ENCODE measurements at regions not wholly inside any gene's neighbourhood (a gene's known extent, or its start where the extent isn't known, plus 50 kb on each side); places are given as distances from the start of the nearest gene placed in this dataset.
"Not testable (repeated sequence)": the region's sequence is repeated elsewhere in the genome, so short reads cannot be mapped to it uniquely, and the experiment has no call there.

DNA sequence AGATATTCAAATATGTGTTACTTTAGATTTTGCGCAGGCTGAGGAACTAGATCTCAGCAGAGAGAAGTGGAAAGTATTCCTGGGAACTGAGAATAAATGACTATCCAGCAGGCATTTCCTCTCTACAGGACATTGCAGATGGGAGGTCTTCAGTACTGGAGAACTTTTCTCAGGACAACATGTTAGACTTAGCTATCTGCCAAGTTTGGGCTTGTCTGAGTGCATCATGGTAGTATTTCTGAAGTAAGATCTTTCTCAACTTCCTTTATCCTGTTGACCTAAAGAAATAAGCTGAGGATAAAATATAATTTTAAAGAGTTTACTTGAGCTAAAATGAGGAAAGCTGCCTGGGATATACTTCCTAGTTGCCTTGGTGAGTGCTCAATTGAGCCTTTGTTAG lies 167.9 kb upstream of the BCHE start:
- TF ChIP-seq, protein P1, sequence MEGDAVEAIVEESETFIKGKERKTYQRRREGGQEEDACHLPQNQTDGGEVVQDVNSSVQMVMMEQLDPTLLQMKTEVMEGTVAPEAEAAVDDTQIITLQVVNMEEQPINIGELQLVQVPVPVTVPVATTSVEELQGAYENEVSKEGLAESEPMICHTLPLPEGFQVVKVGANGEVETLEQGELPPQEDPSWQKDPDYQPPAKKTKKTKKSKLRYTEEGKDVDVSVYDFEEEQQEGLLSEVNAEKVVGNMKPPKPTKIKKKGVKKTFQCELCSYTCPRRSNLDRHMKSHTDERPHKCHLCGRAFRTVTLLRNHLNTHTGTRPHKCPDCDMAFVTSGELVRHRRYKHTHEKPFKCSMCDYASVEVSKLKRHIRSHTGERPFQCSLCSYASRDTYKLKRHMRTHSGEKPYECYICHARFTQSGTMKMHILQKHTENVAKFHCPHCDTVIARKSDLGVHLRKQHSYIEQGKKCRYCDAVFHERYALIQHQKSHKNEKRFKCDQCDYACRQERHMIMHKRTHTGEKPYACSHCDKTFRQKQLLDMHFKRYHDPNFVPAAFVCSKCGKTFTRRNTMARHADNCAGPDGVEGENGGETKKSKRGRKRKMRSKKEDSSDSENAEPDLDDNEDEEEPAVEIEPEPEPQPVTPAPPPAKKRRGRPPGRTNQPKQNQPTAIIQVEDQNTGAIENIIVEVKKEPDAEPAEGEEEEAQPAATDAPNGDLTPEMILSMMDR (conservative IDR thresholded peaks at IDR 0.05) = no peak
- no peak for TF ChIP-seq ZFX (IDR thresholded peaks at IDR 0.05)
- no peak overlapping the region for H3K27ac ChIP-seq

DNA sequence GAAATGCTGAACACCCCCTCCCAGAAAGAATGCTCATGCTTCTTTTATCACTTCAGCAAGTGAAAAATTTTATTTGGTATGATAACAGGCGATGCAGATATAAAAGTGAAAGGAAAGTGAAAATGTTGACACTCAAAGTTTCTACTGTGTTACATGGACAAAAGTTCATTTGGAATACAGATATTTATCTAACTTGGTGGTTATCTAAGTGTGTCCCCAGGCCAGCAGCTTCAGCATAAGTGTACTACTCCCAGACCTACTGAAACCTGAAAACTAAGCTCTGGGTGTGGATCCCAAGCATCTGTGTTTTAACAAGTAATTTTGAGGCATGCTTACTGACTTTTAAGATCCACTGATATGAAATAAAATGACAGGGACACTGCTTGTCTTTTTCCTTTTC lies 157.1 kb upstream of the BCHE start:
- TF ChIP-seq, protein P1 (conservative IDR thresholded peaks at IDR 0.05) = no peak
- no peak for TF ChIP-seq ZFX (IDR thresholded peaks at IDR 0.05)
- H3K27ac ChIP-seq = no peak overlapping the region

DNA sequence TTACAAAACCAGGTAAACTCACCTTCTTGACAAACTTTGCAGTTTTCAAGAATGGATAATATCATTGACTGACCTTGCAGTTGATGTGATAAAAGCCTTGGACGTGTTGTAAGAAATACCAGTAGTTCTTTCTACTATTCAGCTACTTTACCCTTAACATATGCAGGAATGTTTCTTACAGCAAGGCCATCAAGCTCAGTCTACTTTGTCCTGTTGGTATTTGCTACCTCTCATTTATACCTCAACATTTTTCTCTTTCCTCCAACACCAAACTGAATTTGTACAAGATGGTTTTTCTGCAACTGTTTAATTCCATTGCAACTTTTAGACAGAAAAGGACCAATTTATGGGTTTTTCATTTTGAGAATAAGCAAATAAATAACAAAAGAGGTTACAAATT lies 147.4 kb upstream of the BCHE start:
- H3K27ac ChIP-seq = no peak overlapping the region
- TF ChIP-seq ZFX (IDR thresholded peaks at IDR 0.05) = no peak
- TF ChIP-seq, protein P1 (conservative IDR thresholded peaks at IDR 0.05) = no peak

DNA sequence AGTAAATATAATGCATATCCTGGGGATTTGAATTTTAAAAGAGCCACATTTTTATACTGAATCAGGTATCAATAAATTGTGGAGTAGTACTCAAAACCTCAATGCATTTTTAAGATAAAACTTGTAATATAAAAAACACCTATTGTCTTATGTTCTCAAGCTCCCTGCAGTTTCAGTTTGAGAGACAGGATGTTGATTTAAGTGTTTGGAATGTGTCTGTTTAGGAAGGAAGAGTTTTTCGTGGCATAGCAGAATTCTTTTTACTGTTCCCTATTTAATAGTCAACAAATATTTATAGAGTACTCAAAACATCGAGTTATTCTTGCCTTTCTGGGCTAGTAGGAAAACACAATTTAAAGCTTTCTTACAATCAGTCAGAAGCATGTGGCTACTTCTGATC lies 146.1 kb upstream of the BCHE start:
- H3K27ac ChIP-seq = no peak overlapping the region

DNA sequence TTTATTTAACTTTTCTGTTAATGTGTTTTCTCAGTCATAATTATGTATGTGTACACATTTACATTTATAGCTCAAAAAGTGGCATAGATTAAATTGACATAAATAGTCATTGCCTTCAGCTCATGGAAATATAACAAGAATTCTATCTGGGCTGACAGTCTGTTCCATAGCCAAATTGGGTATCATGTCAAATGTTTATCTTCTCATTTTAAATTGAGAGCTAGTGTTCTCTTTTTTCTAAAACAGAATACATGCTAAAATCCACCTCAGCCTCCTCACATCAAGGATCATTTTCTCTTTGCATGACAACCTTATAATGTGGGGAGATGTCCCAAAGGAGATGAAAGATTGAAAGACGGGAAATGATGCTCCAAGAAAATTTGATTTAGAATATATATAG lies 144.1 kb upstream of the BCHE start:
- H3K27ac ChIP-seq = no peak overlapping the region
- TF ChIP-seq, protein P1 (conservative IDR thresholded peaks at IDR 0.05) = no peak
- no peak for TF ChIP-seq ZFX (IDR thresholded peaks at IDR 0.05)

More for the DNA sequence above, 146.1 kb upstream of the BCHE start:
- TF ChIP-seq, protein P1 (conservative IDR thresholded peaks at IDR 0.05) = no peak
- no peak for TF ChIP-seq ZFX (IDR thresholded peaks at IDR 0.05)

DNA sequence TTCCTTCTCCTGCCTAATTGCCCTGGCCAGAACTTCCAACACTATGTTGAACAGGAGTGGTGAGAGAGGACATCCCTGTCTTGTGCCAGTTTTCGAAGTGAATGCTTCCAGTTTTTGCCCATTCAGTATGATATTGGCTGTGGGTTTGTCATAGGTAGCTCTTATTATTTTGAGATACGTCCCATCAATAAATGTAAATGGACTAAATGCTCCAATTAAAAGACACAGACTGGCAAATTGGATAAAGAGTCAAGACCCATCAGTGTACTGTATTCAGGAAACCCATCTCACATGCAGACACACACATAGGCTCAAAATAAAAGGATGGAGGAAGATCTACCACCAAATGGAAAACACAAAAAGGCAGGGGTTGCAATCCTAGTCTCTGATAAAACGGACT lies 123.6 kb upstream of the BCHE start:
- not testable (repeated sequence) for H3K27ac ChIP-seq

DNA sequence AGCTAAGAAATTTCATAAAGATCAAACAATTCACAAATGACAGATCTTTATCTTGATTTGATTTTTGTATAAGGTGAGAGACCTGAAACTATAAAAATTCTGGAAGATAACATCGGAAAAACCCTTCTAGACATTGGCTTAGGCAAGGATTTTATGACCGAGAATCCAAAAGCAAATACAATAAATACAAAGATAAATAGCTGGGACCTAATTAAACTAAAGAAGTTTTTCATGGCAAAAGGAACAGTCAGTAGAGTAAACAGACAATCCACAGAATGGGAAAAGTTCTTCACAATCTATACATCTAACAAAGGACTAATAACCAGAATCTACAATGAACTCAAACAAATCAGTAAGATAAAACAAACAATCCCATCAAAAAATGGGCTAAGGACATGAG lies 116.9 kb upstream of the BCHE start:
- H3K27ac ChIP-seq = peak overlapping the region; percentile 31; the same call in 1 of the 2 replicates
- TF ChIP-seq, protein P1 (conservative IDR thresholded peaks at IDR 0.05) = no peak
- no peak for TF ChIP-seq ZFX (IDR thresholded peaks at IDR 0.05)

DNA sequence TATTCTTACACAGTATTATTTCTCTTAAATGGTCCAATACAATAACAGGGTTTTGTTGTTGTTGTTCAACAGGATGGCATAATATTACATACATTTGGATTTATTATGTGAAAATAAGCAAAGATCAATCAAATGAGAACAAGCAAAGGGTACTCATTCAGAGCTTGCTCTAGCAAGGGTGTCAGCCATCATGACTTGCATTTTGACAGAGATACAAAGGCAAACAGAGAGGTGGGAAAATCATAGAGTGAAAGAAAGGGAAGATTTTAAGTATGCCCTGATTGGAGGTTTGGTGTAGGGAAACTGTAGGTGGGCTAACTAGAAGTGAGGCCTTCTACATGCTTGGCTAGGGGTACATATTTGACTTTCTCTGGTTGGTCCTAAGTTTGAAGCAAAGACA lies 109.1 kb upstream of the BCHE start:
- no peak overlapping the region for H3K27ac ChIP-seq
- TF ChIP-seq, protein P1 (conservative IDR thresholded peaks at IDR 0.05) = no peak
- TF ChIP-seq ZFX (IDR thresholded peaks at IDR 0.05) = no peak

Measured in C4-2B (cell line).